ENCODE measurements at regions not wholly inside any gene's neighbourhood (a gene's known extent, or its start where the extent isn't known, plus 50 kb on each side); places are given as distances from the start of the nearest gene placed in this dataset.

DNA sequence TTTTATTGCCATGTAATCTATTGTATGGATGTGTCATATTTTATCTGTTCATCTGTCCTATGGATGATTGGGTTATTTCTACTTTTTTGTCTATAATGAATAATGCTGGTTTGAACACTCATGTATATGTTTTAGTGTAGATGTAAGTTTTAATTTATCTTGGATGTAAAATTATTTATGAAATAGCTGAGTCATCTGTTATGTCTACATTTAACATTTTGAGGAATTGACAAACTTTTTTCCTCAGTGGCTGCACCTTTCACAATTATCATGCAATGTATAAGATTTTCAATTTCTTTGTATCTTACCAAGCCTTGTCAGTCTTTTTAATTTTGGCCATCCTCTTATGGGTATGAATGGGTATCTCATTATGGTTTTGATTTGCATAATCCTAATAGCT, 666.4 kb downstream of the DIPK2A start:
- H3K36me3 Mint-ChIP-seq (ENCODE audit: insufficient read depth, unreplicated experiment) = no peaks in the 10 kb centered on the region
- BruUV-seq (replicated peaks) = no TSS peak
- H3K27ac Mint-ChIP-seq (ENCODE audit: low read depth, unreplicated experiment) = no peak overlapping the region
- intact Hi-C loops (cut with micrococcal nuclease) = no loop called here
- TF ChIP-seq, protein P1, sequence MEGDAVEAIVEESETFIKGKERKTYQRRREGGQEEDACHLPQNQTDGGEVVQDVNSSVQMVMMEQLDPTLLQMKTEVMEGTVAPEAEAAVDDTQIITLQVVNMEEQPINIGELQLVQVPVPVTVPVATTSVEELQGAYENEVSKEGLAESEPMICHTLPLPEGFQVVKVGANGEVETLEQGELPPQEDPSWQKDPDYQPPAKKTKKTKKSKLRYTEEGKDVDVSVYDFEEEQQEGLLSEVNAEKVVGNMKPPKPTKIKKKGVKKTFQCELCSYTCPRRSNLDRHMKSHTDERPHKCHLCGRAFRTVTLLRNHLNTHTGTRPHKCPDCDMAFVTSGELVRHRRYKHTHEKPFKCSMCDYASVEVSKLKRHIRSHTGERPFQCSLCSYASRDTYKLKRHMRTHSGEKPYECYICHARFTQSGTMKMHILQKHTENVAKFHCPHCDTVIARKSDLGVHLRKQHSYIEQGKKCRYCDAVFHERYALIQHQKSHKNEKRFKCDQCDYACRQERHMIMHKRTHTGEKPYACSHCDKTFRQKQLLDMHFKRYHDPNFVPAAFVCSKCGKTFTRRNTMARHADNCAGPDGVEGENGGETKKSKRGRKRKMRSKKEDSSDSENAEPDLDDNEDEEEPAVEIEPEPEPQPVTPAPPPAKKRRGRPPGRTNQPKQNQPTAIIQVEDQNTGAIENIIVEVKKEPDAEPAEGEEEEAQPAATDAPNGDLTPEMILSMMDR (IDR thresholded peaks at IDR 0.05; ENCODE audit: unreplicated experiment) = no peak
- ChIA-PET POLR2A (no interaction called here), CTCF (interaction anchor here (0.6 kb wide), 1 partner anchor 393 kb away, joined by 3 read pairs; no protein-coding TSS in a partner anchor)
- H3K4me3 Mint-ChIP-seq (ENCODE audit: unreplicated experiment) = no peak overlapping the region
- H3K4me1 Mint-ChIP-seq (ENCODE audit: insufficient read depth, unreplicated experiment) = no peaks in the 10 kb centered on the region
- no peak for DNase-seq (ENCODE audit: unreplicated experiment)
- H3K9me3 Mint-ChIP-seq (ENCODE audit: unreplicated experiment) = no peaks in the 10 kb centered on the region
- no peaks in the 10 kb centered on the region for H3K27me3 Mint-ChIP-seq (ENCODE audit: insufficient read depth, unreplicated experiment)

DNA sequence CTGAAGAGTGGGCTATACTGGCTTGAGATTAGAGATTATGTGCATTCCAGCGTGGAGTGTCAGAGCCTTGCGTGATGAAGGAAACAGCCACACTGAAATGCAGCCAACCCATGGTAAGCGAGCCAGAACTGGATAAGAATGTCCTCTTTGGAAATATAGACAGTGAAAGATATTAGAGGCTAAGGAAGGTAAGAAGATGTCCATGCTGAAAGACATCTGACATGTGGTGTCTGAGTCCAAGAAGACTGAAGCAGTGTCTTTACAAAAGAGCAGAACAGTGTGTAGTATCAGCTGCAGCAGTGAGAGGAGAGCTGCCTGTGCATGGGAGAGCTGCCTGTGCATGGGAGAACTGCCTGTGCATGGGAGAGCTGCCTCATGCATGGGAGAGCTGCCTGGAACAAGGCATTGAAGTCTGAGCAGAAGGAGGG, 672.2 kb downstream of the DIPK2A start:
- H3K27ac Mint-ChIP-seq (ENCODE audit: low read depth, unreplicated experiment) = no peak overlapping the region
- H3K9me3 Mint-ChIP-seq (ENCODE audit: unreplicated experiment) = no peaks in the 10 kb centered on the region
- BruUV-seq (replicated peaks) = no TSS peak
- ChIA-PET POLR2A (no interaction called here), CTCF (no interaction called here)
- intact Hi-C loops (cut with micrococcal nuclease) = no loop called here
- DNase-seq (ENCODE audit: unreplicated experiment) = no peak
- peaks cover 7% of the 10 kb centered on the region for H3K27me3 Mint-ChIP-seq (ENCODE audit: insufficient read depth, unreplicated experiment)
- no peaks in the 10 kb centered on the region for H3K36me3 Mint-ChIP-seq (ENCODE audit: insufficient read depth, unreplicated experiment)
- peaks cover 6% of the 10 kb centered on the region for H3K4me1 Mint-ChIP-seq (ENCODE audit: insufficient read depth, unreplicated experiment)
- no peak overlapping the region for H3K4me3 Mint-ChIP-seq (ENCODE audit: unreplicated experiment)
- TF ChIP-seq, protein P1 (IDR thresholded peaks at IDR 0.05; ENCODE audit: unreplicated experiment) = no peak

DNA sequence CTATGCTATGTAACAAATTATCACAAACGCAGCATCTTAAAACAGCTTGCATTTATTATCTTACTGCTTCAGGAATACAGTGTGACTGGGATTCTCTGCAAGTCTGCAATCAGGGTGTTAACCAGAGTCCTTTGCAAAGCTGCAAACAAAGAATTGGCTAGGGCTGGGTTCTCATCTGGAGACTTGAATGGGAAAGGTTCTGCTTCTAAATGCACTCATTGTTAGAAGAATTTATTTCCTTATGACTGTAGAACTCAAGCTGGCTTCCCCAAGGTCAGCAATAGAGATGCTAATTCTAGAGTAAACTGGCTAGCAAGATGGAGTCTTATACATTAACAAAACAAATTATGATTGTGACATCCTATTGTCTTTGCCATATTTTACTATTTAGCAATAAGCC, 673.7 kb downstream of the DIPK2A start:
- intact Hi-C loops (cut with micrococcal nuclease) = no loop called here
- BruUV-seq (replicated peaks) = no TSS peak
- Mint-ChIP-seq H3K36me3 (ENCODE audit: insufficient read depth, unreplicated experiment) (no peaks in the 10 kb centered on the region), H3K27ac (ENCODE audit: low read depth, unreplicated experiment) (no peak overlapping the region), H3K27me3 (ENCODE audit: insufficient read depth, unreplicated experiment) (peaks cover 19% of the 10 kb centered on the region), H3K4me3 (ENCODE audit: unreplicated experiment) (no peak overlapping the region), H3K4me1 (ENCODE audit: insufficient read depth, unreplicated experiment) (peaks cover 6% of the 10 kb centered on the region), H3K9me3 (ENCODE audit: unreplicated experiment) (no peaks in the 10 kb centered on the region)
- no peak for DNase-seq (ENCODE audit: unreplicated experiment)
- TF ChIP-seq, protein P1 (IDR thresholded peaks at IDR 0.05; ENCODE audit: unreplicated experiment) = no peak
- ChIA-PET POLR2A (no interaction called here), CTCF (no interaction called here)

DNA sequence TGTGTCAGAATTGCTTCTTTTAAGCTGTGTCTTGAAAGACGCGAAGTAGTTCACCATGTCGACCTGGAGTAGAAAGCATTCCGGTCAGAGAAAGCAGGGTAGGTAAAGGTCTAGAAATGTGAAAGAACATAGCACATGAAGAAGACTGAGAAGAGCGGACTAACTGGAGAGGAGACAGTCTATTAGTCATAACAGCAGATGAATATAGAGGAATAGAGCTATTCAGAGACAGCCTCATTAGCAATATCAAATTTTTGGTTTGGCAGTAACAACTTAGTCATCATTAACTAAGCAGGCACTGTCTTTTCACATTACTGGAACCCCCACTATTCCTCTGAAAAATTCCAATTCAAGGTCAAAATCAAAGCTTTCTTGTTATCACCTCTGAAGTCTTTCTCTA, 678.8 kb downstream of the DIPK2A start:
- ChIA-PET POLR2A (no interaction called here), CTCF (no interaction called here)
- BruUV-seq (replicated peaks) = no TSS peak
- H3K27ac Mint-ChIP-seq (ENCODE audit: low read depth, unreplicated experiment) = no peak overlapping the region
- no peak for DNase-seq (ENCODE audit: unreplicated experiment)
- H3K36me3 Mint-ChIP-seq (ENCODE audit: insufficient read depth, unreplicated experiment) = no peaks in the 10 kb centered on the region
- no peaks in the 10 kb centered on the region for H3K4me1 Mint-ChIP-seq (ENCODE audit: insufficient read depth, unreplicated experiment)
- H3K4me3 Mint-ChIP-seq (ENCODE audit: unreplicated experiment) = no peak overlapping the region
- TF ChIP-seq, protein P1 (IDR thresholded peaks at IDR 0.05; ENCODE audit: unreplicated experiment) = no peak
- peaks cover 19% of the 10 kb centered on the region for H3K27me3 Mint-ChIP-seq (ENCODE audit: insufficient read depth, unreplicated experiment)
- H3K9me3 Mint-ChIP-seq (ENCODE audit: unreplicated experiment) = no peaks in the 10 kb centered on the region
- intact Hi-C loops (cut with micrococcal nuclease) = no loop called here
